ENCODE measurements at regions not wholly inside any gene's neighbourhood (a gene's known extent, or its start where the extent isn't known, plus 50 kb on each side); places are given as distances from the start of the nearest gene placed in this dataset.

DNA sequence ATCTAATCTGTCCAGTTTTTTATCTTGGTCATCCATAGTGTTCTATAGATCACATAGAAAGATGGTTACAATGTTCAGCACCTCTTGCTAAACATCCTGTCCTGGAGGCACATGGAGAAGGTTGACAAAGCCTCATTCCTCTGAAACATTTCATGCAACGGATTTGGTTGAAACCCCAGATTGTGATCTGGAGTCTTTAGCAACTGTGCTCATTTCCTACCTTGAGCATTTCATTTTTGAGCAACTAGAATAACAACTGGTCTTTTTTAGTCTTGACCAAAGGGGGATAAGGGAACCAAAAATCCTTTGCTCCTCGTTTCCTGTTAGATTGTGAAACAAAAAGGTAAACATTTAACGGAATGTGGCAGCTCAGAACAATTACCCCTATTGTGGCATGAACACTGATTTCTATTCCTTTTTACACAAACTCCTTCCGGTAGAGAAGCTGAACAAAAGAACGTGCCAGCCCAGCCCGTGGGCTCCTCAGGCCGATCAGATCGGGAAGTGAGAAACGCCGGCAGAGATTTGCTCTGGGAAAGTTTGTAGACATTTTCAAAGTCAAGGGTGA, 94.7 kb upstream of the ERRFI1 start (continued):
- no peak for TF ChIP-seq ZNF530 (CRISPR knock-in tag; IDR thresholded peaks at IDR 0.05; ENCODE audit: low read depth)
- TF ChIP-seq POLR2AphosphoS2 (IDR thresholded peaks at IDR 0.05; ENCODE audit: low read depth, low read length), result no peak
- no peak; the same call in 1 of the 2 replicates for TF ChIP-seq ZNF558 (CRISPR knock-in tag; IDR thresholded peaks at IDR 0.05; ENCODE audit: borderline replicate concordance)
- no peak for TF ChIP-seq ZNF737 (CRISPR knock-in tag; IDR thresholded peaks at IDR 0.05; ENCODE audit: borderline replicate concordance)
- TF ChIP-seq, protein P1, sequence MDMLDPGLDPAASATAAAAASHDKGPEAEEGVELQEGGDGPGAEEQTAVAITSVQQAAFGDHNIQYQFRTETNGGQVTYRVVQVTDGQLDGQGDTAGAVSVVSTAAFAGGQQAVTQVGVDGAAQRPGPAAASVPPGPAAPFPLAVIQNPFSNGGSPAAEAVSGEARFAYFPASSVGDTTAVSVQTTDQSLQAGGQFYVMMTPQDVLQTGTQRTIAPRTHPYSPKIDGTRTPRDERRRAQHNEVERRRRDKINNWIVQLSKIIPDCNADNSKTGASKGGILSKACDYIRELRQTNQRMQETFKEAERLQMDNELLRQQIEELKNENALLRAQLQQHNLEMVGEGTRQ (IDR thresholded peaks at IDR 0.05; ENCODE audit: low read depth, low read length), result no peak
- TF ChIP-seq, protein P1 (CRISPR knock-in tag; IDR thresholded peaks at IDR 0.05; ENCODE audit: borderline replicate concordance), result no peak
- TF ChIP-seq ZNF644 (CRISPR knock-in tag; IDR thresholded peaks at IDR 0.05; ENCODE audit: low read depth), result 0 out of 2 replicates have a peak, but pooled peaks have one; percentile 38
- TF ChIP-seq, protein P2, sequence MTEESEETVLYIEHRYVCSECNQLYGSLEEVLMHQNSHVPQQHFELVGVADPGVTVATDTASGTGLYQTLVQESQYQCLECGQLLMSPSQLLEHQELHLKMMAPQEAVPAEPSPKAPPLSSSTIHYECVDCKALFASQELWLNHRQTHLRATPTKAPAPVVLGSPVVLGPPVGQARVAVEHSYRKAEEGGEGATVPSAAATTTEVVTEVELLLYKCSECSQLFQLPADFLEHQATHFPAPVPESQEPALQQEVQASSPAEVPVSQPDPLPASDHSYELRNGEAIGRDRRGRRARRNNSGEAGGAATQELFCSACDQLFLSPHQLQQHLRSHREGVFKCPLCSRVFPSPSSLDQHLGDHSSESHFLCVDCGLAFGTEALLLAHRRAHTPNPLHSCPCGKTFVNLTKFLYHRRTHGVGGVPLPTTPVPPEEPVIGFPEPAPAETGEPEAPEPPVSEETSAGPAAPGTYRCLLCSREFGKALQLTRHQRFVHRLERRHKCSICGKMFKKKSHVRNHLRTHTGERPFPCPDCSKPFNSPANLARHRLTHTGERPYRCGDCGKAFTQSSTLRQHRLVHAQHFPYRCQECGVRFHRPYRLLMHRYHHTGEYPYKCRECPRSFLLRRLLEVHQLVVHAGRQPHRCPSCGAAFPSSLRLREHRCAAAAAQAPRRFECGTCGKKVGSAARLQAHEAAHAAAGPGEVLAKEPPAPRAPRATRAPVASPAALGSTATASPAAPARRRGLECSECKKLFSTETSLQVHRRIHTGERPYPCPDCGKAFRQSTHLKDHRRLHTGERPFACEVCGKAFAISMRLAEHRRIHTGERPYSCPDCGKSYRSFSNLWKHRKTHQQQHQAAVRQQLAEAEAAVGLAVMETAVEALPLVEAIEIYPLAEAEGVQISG (CRISPR knock-in tag; IDR thresholded peaks at IDR 0.05), result peak; percentile 31; the same call in 1 of the 2 replicates
- TF ChIP-seq, protein P3, sequence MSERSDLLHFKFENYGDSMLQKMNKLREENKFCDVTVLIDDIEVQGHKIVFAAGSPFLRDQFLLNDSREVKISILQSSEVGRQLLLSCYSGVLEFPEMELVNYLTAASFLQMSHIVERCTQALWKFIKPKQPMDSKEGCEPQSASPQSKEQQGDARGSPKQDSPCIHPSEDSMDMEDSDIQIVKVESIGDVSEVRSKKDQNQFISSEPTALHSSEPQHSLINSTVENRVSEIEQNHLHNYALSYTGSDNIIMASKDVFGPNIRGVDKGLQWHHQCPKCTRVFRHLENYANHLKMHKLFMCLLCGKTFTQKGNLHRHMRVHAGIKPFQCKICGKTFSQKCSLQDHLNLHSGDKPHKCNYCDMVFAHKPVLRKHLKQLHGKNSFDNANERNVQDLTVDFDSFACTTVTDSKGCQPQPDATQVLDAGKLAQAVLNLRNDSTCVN (CRISPR knock-in tag; IDR thresholded peaks at IDR 0.05; ENCODE audit: borderline replicate concordance), result no peak; the same call in 1 of the 2 replicates
- TF ChIP-seq NFKBIZ (CRISPR knock-in tag; IDR thresholded peaks at IDR 0.05), result 0 out of 2 replicates have a peak, but pooled peaks have one; percentile 79
- TF ChIP-seq KLF13 (CRISPR knock-in tag; IDR thresholded peaks at IDR 0.05), result no peak
- 0 out of 2 replicates have a peak, but pooled peaks have one; percentile 11 for TF ChIP-seq SP140L (CRISPR knock-in tag; IDR thresholded peaks at IDR 0.05; ENCODE audit: borderline replicate concordance)
- no peak for TF ChIP-seq FOSL1 (CRISPR knock-in tag; IDR thresholded peaks at IDR 0.05; ENCODE audit: borderline replicate concordance)
- no peak for TF ChIP-seq IRX3 (CRISPR knock-in tag; IDR thresholded peaks at IDR 0.05; ENCODE audit: borderline replicate concordance, low read depth)
- TF ChIP-seq ZNF232 (CRISPR knock-in tag; IDR thresholded peaks at IDR 0.05; ENCODE audit: borderline replicate concordance), result no peak
- TF ChIP-seq NCOA2 (CRISPR knock-in tag; IDR thresholded peaks at IDR 0.05), result peak; percentile 97
- TF ChIP-seq CREB1 (IDR thresholded peaks at IDR 0.05), result no peak
- TF ChIP-seq CREB1 (CRISPR knock-in tag; IDR thresholded peaks at IDR 0.05), result peak; percentile 81
- TF ChIP-seq, protein P4, sequence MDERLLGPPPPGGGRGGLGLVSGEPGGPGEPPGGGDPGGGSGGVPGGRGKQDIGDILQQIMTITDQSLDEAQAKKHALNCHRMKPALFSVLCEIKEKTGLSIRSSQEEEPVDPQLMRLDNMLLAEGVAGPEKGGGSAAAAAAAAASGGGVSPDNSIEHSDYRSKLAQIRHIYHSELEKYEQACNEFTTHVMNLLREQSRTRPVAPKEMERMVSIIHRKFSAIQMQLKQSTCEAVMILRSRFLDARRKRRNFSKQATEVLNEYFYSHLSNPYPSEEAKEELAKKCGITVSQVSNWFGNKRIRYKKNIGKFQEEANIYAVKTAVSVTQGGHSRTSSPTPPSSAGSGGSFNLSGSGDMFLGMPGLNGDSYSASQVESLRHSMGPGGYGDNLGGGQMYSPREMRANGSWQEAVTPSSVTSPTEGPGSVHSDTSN (CRISPR knock-in tag; IDR thresholded peaks at IDR 0.05), result no peak
- no peak; the same call in 1 of the 2 replicates for TF ChIP-seq ZBTB20 (CRISPR knock-in tag; IDR thresholded peaks at IDR 0.05; ENCODE audit: borderline replicate concordance, low read depth)
- 0 out of 2 replicates have a peak, but pooled peaks have one; percentile 34 for TF ChIP-seq YEATS2 (CRISPR knock-in tag; IDR thresholded peaks at IDR 0.05; ENCODE audit: borderline replicate concordance)
- TF ChIP-seq, protein P5, sequence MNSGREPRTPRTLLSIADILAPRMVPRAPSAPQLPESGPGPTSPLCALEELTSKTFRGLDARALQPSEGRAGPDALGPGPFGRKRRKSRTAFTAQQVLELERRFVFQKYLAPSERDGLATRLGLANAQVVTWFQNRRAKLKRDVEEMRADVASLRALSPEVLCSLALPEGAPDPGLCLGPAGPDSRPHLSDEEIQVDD (CRISPR knock-in tag; IDR thresholded peaks at IDR 0.05; ENCODE audit: borderline replicate concordance), result no peak
- no peak for TF ChIP-seq MAFK (conservative IDR thresholded peaks at IDR 0.05 in 1 of 2, IDR thresholded peaks at IDR 0.05 in 1 of 2; ENCODE audit: low read length in 2 of 2)
